Neural progenitor cell (in vitro differentiated cells): ENCODE measurements at regions not wholly inside any gene's neighbourhood (a gene's known extent, or its start where the extent isn't known, plus 50 kb on each side); places are given as distances from the start of the nearest gene placed in this dataset.

ENCODE experiments used
- EZH2 ChIP-seq: fragments of 200-600 bp; sonication (generic); IDR thresholded peaks from 2 replicates; pipeline ENCODE4 v1.6.1; 2017; ENCODE audit warnings: antibody characterized with exemption, mild to moderate bottlenecking, moderate library complexity
- TF ChIP-seq, protein P1 (sequence below): fragments of 200-600 bp; sonication (generic); IDR thresholded peaks from 2 replicates; pipeline ENCODE4 v1.5.1; 2017; ENCODE audit warnings: antibody characterized with exemption, mild to moderate bottlenecking

GRCh38 chr16:13845232-13845631 lies 74.7 kb upstream of the ERCC4 start:
- TF ChIP-seq, protein P1, sequence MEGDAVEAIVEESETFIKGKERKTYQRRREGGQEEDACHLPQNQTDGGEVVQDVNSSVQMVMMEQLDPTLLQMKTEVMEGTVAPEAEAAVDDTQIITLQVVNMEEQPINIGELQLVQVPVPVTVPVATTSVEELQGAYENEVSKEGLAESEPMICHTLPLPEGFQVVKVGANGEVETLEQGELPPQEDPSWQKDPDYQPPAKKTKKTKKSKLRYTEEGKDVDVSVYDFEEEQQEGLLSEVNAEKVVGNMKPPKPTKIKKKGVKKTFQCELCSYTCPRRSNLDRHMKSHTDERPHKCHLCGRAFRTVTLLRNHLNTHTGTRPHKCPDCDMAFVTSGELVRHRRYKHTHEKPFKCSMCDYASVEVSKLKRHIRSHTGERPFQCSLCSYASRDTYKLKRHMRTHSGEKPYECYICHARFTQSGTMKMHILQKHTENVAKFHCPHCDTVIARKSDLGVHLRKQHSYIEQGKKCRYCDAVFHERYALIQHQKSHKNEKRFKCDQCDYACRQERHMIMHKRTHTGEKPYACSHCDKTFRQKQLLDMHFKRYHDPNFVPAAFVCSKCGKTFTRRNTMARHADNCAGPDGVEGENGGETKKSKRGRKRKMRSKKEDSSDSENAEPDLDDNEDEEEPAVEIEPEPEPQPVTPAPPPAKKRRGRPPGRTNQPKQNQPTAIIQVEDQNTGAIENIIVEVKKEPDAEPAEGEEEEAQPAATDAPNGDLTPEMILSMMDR = no peak
- TF ChIP-seq EZH2 = no peak
